ENCODE measurements at regions not wholly inside any gene's neighbourhood (a gene's known extent, or its start where the extent isn't known, plus 50 kb on each side); places are given as distances from the start of the nearest gene placed in this dataset.

GRCh38 chr5:165327631-165328030 lies 1822.2 kb downstream of the MAT2B start:
- in situ Hi-C loops (cut with MboI; ENCODE audit: low pct_unique_long_range_greater_than_20kb, low sequenced_read_pairs, unreplicated experiment) = no loop called here
- TF ChIP-seq, protein P1, sequence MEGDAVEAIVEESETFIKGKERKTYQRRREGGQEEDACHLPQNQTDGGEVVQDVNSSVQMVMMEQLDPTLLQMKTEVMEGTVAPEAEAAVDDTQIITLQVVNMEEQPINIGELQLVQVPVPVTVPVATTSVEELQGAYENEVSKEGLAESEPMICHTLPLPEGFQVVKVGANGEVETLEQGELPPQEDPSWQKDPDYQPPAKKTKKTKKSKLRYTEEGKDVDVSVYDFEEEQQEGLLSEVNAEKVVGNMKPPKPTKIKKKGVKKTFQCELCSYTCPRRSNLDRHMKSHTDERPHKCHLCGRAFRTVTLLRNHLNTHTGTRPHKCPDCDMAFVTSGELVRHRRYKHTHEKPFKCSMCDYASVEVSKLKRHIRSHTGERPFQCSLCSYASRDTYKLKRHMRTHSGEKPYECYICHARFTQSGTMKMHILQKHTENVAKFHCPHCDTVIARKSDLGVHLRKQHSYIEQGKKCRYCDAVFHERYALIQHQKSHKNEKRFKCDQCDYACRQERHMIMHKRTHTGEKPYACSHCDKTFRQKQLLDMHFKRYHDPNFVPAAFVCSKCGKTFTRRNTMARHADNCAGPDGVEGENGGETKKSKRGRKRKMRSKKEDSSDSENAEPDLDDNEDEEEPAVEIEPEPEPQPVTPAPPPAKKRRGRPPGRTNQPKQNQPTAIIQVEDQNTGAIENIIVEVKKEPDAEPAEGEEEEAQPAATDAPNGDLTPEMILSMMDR (IDR thresholded peaks at IDR 0.05; ENCODE audit: extremely low read depth, insufficient read depth, missing control alignments) = no peak
- no peak for DNase-seq (ENCODE audit: low spot score)

DNA sequence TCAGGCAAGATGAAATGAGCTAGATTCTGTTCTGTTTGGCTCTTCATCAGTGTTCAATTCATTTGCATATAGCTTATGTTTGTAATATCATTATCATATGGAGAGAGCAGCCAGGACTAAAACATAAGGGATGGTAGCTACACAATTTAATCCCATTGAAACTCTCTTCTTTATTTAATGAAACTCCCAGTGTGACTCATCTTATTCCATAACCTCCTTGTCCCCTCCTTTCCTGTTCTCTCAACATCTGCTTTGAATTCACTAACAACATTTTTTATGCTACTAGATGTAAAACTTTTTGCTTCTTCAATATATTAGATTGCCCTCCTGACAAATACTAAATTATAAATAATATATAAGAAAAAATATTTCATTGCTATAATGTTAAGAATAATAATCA lies 1823.4 kb downstream of the MAT2B start:
- in situ Hi-C loops (cut with MboI; ENCODE audit: low pct_unique_long_range_greater_than_20kb, low sequenced_read_pairs, unreplicated experiment) = no loop called here
- TF ChIP-seq, protein P1 (IDR thresholded peaks at IDR 0.05; ENCODE audit: extremely low read depth, insufficient read depth, missing control alignments) = no peak
- no peak for DNase-seq (ENCODE audit: low spot score)

GRCh38 chr5:165333623-165334022 lies 1828.2 kb downstream of the MAT2B start:
- TF ChIP-seq, protein P1 (IDR thresholded peaks at IDR 0.05; ENCODE audit: extremely low read depth, insufficient read depth, missing control alignments) = no peak
- DNase-seq (ENCODE audit: low spot score) = no peak
- in situ Hi-C loops (cut with MboI; ENCODE audit: low pct_unique_long_range_greater_than_20kb, low sequenced_read_pairs, unreplicated experiment) = no loop called here

DNA sequence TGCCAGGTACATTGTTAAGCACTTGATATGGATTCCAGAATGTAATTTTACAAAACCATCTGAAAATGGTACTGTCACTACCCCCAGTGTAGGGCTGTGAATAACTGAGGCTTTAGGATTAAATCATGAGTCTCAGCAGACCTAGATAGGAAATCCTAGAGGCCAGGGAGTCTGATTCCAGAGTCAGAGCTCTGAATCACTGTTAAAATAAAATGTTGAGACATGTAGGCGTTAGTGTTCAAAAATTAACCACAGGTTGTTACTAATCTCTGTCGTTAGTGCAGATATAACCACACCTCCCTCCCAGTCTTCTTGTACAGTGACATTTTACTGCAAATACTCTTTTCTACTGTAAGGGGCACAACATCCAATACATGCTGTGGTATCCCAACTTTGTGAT lies 1828.8 kb downstream of the MAT2B start:
- TF ChIP-seq, protein P1 (IDR thresholded peaks at IDR 0.05; ENCODE audit: extremely low read depth, insufficient read depth, missing control alignments) = no peak
- in situ Hi-C loops (cut with MboI; ENCODE audit: low pct_unique_long_range_greater_than_20kb, low sequenced_read_pairs, unreplicated experiment) = no loop called here
- no peak for DNase-seq (ENCODE audit: low spot score)

DNA sequence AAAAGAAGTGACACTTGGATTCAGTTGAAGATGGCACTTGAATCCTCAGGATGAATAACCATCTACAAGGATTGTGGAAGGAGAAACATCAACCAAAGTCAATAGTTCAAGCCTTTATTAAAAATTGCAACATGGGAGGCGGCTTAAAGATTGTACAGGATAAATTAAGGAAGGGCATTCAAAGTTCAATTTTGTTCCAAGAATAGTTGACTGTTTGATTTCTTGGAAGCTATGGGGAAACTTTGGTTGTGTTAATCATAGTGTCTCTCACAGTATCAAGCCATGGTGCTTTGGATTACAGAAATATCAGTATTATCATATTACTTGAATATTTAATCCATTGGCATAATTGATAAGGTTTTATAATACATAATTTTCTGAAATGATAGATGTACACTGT lies 1844.3 kb downstream of the MAT2B start:
- TF ChIP-seq, protein P1 (IDR thresholded peaks at IDR 0.05; ENCODE audit: extremely low read depth, insufficient read depth, missing control alignments) = no peak
- no peak for DNase-seq (ENCODE audit: low spot score)
- in situ Hi-C loops (cut with MboI; ENCODE audit: low pct_unique_long_range_greater_than_20kb, low sequenced_read_pairs, unreplicated experiment) = no loop called here

DNA sequence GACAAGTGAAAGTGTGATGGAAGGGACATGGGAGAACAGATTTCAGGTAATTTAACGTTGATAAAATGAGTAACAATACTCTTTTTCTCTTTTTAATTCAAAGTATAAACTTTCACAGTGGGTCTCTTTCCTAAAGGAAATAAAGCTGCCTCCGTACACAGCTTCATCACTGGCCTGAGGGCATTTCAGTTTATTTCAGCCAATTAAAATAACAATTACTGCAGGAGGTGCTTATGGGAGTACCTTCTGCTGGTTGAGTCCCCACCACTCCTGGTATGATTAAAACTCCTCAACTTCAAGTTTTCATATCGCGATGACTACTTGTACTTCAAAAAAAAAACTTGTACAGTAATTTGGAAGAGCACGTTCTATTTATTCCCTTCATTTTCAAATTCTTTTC lies 1845.9 kb downstream of the MAT2B start:
- in situ Hi-C loops (cut with MboI; ENCODE audit: low pct_unique_long_range_greater_than_20kb, low sequenced_read_pairs, unreplicated experiment) = no loop called here
- TF ChIP-seq, protein P1 (IDR thresholded peaks at IDR 0.05; ENCODE audit: extremely low read depth, insufficient read depth, missing control alignments) = no peak
- no peak for DNase-seq (ENCODE audit: low spot score)

GRCh38 chr5:165360366-165360765 lies 1854.9 kb downstream of the MAT2B start:
- no peak for DNase-seq (ENCODE audit: low spot score)
- in situ Hi-C loops (cut with MboI; ENCODE audit: low pct_unique_long_range_greater_than_20kb, low sequenced_read_pairs, unreplicated experiment) = no loop called here
- TF ChIP-seq, protein P1 (IDR thresholded peaks at IDR 0.05; ENCODE audit: extremely low read depth, insufficient read depth, missing control alignments) = no peak
